K562 (cell line): ENCODE measurements at regions not wholly inside any gene's neighbourhood (a gene's known extent, or its start where the extent isn't known, plus 50 kb on each side); places are given as distances from the start of the nearest gene placed in this dataset.

ENCODE experiments used
- ATAC-seq: fragments of 200-7000 bp; cut with Tn5 transposase; 3 replicates; pipeline ENCODE4 v1.9.1; 2020; ENCODE audit warnings: moderate library complexity
- BruUV-seq: library from RNA; stranded (reverse); fragments of 400-500 nt; replicated peaks from 2 replicates; lab custom pipeline; 2021; lab: Mats Ljungman, UMichigan
- CTCF ChIA-PET: fragments of 300-600 bp; formaldehyde crosslinking; extraction: SDS; loops from one replicate; lab custom pipeline; 2021; ENCODE audit warnings: low intra/inter-chr PET ratio; lab: Yijun Ruan, JAX
- POLR2A ChIA-PET: fragments of 300-600, 350-650 bp; sonication (Branson Sonifier 250); formaldehyde crosslinking; extraction: SDS; loops from one replicate; lab custom pipeline; 2021; ENCODE audit warnings: antibody characterized with exemption, inconsistent platforms; lab: Yijun Ruan, JAX
- DNase-seq, 4 experiments: peaks; one replicate each; pipeline versions ENCODE4 v3.0.0 to v3.0.0-alpha.2; 2011 to 2018; ENCODE audit warnings: low spot score in 3 of 4, mixed read lengths in 3 of 4; ENCODE audit errors: extremely low read depth in 1 of 4
- FAIRE-seq: peaks from 2 replicates; lab custom pipeline; 2011; peaks lifted over from hg19 to GRCh38; lab: Jason Lieb, UNC
- H2AFZ ChIP-seq: 2 replicates; pipeline ENCODE4 v1.6.0; 2011; ENCODE audit warnings: low read depth, low read length, control low read depth, inconsistent platforms
- H3K27ac ChIP-seq: fragments of 200-600 bp; 3 replicates; pipeline ENCODE4 v1.8.0; 2011; ENCODE audit warnings: low read depth, mild to moderate bottlenecking, control low read depth, inconsistent platforms, low read length, moderate library complexity, mixed read lengths; ENCODE audit errors: extremely low read depth
- H3K27me3 ChIP-seq, 2 experiments: fragments of 300-600 bp in 1 of 2; 2 replicates in 1 of 2; 3 replicates in 1 of 2; pipeline versions ENCODE4 v1.6.0 to v1.8.0; 2011; ENCODE audit warnings: inconsistent platforms in 2 of 2, low read length in 2 of 2, mild to moderate bottlenecking in 1 of 2, mixed read lengths in 1 of 2, moderate library complexity in 1 of 2; ENCODE audit not compliant: control insufficient read depth in 2 of 2, insufficient read depth in 2 of 2
- H3K36me3 ChIP-seq: fragments of 300-600 bp; 3 replicates; pipeline ENCODE4 v1.8.0; 2011; ENCODE audit warnings: mild to moderate bottlenecking, low read length, inconsistent platforms; ENCODE audit not compliant: control insufficient read depth, insufficient read depth
- H3K4me1 ChIP-seq, 2 experiments: fragments of 200-600 bp in 1 of 2; replicated peaks in 1 of 2; 2 replicates in 1 of 2; 3 replicates in 1 of 2; pipeline versions ENCODE4 v1.5.1 to v1.8.0; 2011; ENCODE audit warnings: inconsistent platforms in 2 of 2, low read length in 2 of 2, mild to moderate bottlenecking in 1 of 2, mixed read lengths in 1 of 2, moderate library complexity in 1 of 2; ENCODE audit not compliant: control insufficient read depth in 2 of 2, insufficient read depth in 2 of 2
- H3K4me2 ChIP-seq: 2 replicates; pipeline ENCODE4 v1.6.1; 2011; ENCODE audit warnings: low read length, control low read depth, inconsistent platforms, mixed read lengths; ENCODE audit not compliant: insufficient read depth
- H3K4me3 ChIP-seq: fragments of 200-600 bp; sonication (generic), shearing (Covaris generic); 2 replicates; pipeline ENCODE4 v1.5.1; 2016; ENCODE audit warnings: control low read depth, inconsistent platforms
- H3K79me2 ChIP-seq: fragments of 200-600 bp; 3 replicates; pipeline ENCODE4 v1.8.0; 2011; ENCODE audit warnings: low read length, inconsistent platforms; ENCODE audit not compliant: control insufficient read depth, insufficient read depth
- H3K9ac ChIP-seq, 2 experiments: 2 replicates each; pipeline versions ENCODE4 v1.6.0 to v1.6.1; 2011; ENCODE audit warnings: low read depth in 2 of 2, low read length in 2 of 2, control low read depth in 1 of 2, inconsistent platforms in 1 of 2, mild to moderate bottlenecking in 1 of 2, mixed read lengths in 1 of 2; ENCODE audit not compliant: insufficient read depth in 1 of 2
- H3K9me1 ChIP-seq: one replicate; pipeline ENCODE4 v1.6.0; 2011; ENCODE audit warnings: inconsistent platforms, mild to moderate bottlenecking, low read length, moderate library complexity; ENCODE audit not compliant: control insufficient read depth, insufficient read depth
- H3K9me3 ChIP-seq: replicated peaks from 2 replicates; pipeline ENCODE4 v1.5.1; 2011; ENCODE audit warnings: low read depth, low read length, inconsistent platforms; ENCODE audit not compliant: control insufficient read depth, insufficient read depth
- H4K20me1 ChIP-seq: replicated peaks from 2 replicates; pipeline ENCODE4 v1.6.1; 2011; ENCODE audit warnings: low read length, inconsistent platforms, mixed read lengths; ENCODE audit not compliant: control insufficient read depth, insufficient read depth
- CGGBP1 ChIP-seq: fragments of 250-450 bp; sonication (Bioruptor Pico); IDR thresholded peaks from 2 replicates; pipeline ENCODE4 v1.9.0; 2021; ENCODE audit warnings: mild to moderate bottlenecking
- FOXA3 ChIP-seq, 2 experiments: fragments of 450-650 bp in 1 of 2; sonication (generic) in 1 of 2; formaldehyde crosslinking; IDR thresholded peaks in 1 of 2; conservative IDR thresholded peaks in 1 of 2; 2 replicates each; pipeline versions ENCODE4 v1.4.0 to v1.8.0; 2020 to 2022; ENCODE audit warnings: mild to moderate bottlenecking in 2 of 2, missing genetic modification reagents in 1 of 2
- FOXK1 ChIP-seq: sonication (generic); formaldehyde crosslinking; IDR thresholded peaks from 2 replicates; pipeline ENCODE4 v1.8.0; 2022; ENCODE audit warnings: missing genetic modification reagents, mild to moderate bottlenecking, borderline replicate concordance
- HDAC6 ChIP-seq: IDR thresholded peaks from 2 replicates; pipeline ENCODE4 v1.6.1; 2012; ENCODE audit warnings: low read depth, mild to moderate bottlenecking, control low read depth, inconsistent platforms, low read length, moderate library complexity
- HNRNPH1 ChIP-seq: fragments of 200-400 bp; formaldehyde crosslinking; optimal IDR thresholded peaks from 2 replicates; pipeline ENCODE3; 2017; ENCODE audit warnings: low read depth, mild to moderate bottlenecking, low read length, moderate library complexity
- JUN ChIP-seq, 2 experiments: sonication (generic) in 1 of 2; formaldehyde crosslinking in 1 of 2; IDR thresholded peaks; 2 replicates each; pipeline versions ENCODE4 v1.6.1 to v1.8.0; 2012 to 2022; ENCODE audit warnings: borderline replicate concordance in 2 of 2, mild to moderate bottlenecking in 2 of 2, improper control_type of control experiment in 1 of 2, low read depth in 1 of 2, low read length in 1 of 2, missing genetic modification reagents in 1 of 2
- SIN3A ChIP-seq, 2 experiments: fragments of 150-350 bp in 1 of 2; IDR thresholded peaks; 2 replicates each; pipeline ENCODE4 v1.6.1; 2011 to 2016; ENCODE audit warnings: borderline replicate concordance in 2 of 2, low read depth in 2 of 2, low read length in 2 of 2, mild to moderate bottlenecking in 2 of 2, moderate library complexity in 2 of 2; ENCODE audit not compliant: control insufficient read depth in 1 of 2
- TSC22D4 ChIP-seq: fragments of 450-650 bp; IDR thresholded peaks from 2 replicates; pipeline ENCODE4 v1.6.1; 2016; ENCODE audit warnings: missing genetic modification characterization, missing biosample characterization, control low read depth
- ZNF23 ChIP-seq: fragments of 250-450 bp; sonication (Bioruptor Pico); IDR thresholded peaks from 2 replicates; pipeline ENCODE4 v1.4.0; 2020; ENCODE audit warnings: mild to moderate bottlenecking
- ZNF699 ChIP-seq: fragments of 250-450 bp; sonication (Bioruptor Pico); IDR thresholded peaks from 2 replicates; pipeline ENCODE4 v1.8.0; 2021; ENCODE audit warnings: mild to moderate bottlenecking, moderate library complexity; ENCODE audit not compliant: insufficient replicate concordance
- WGBS: fragments of 100-300 bp; shearing (Covaris generic); methylation state at CpG from one replicate; pipeline ENCODE4 v1.1.6; 2016; ENCODE audit warnings: low coverage, mixed read lengths; ENCODE audit not compliant: insufficient coverage; ENCODE audit errors: missing lambda C conversion rate; 5-methylcytosine and 5-hydroxymethylcytosine counted together
- in situ Hi-C: fragments of 300-500 bp; cut with MboI; formaldehyde crosslinking; loops from 4 replicates; pipeline ENCODE4 v1.15.0; 2018; ENCODE audit warnings: inconsistent platforms, mixed read lengths
- intact Hi-C: fragments of 100-400 bp; cut with micrococcal nuclease; formaldehyde crosslinking; loops from 2 replicates; pipeline ENCODE4 v1.14.2; 2022

GRCh38 chr11:93939084-93939760, 81.9 kb upstream of the HEPHL1 start:
- Histone ChIP-seq H3K4me2 (no peak overlapping the region), H3K9me1 (no peaks in the 10 kb centered on the region), H3K79me2 (no peaks in the 10 kb centered on the region), H3K4me3 (no peak overlapping the region), H3K9me3 (no peaks in the 10 kb centered on the region), H3K27ac (no peak overlapping the region), H3K36me3 (no peaks in the 10 kb centered on the region), H2AFZ (no peak overlapping the region), H3K4me1 (no peaks in the 10 kb centered on the region), H4K20me1 (no peaks in the 10 kb centered on the region), H3K27me3 (peaks cover 0 to 5% of the 10 kb centered on the region in 2 experiments; a peak in 3 of 5 replicates), H3K9ac (no peak overlapping the region)
- CTCF ChIA-PET = no interaction called here
- BruUV-seq = no TSS peak
- no peak for DNase-seq
- POLR2A ChIA-PET = interaction anchor here (0.6 kb wide), 1 partner anchor 299 kb away, joined by 3 read pairs; no protein-coding TSS in a partner anchor
- no peak for FAIRE-seq
- in situ Hi-C loops = no loop called here
- TF ChIP-seq TSC22D4 (no peak), ZNF23 (no peak), JUN (IDR thresholded peaks at IDR 0.05; ENCODE audit: borderline replicate concordance, low read depth, low read length) (no peak), JUN (CRISPR knock-in tag; IDR thresholded peaks at IDR 0.05; ENCODE audit: borderline replicate concordance) (no peak), ZNF699 (CRISPR knock-in tag) (no peak), CGGBP1 (no peak), HNRNPH1 (no peak), SIN3A (IDR thresholded peaks at IDR 0.05; ENCODE audit: borderline replicate concordance in 2 of 2, control insufficient read depth in 1 of 2, low read depth in 2 of 2, low read length in 2 of 2) (no peak), FOXA3 (CRISPR knock-in tag; conservative IDR thresholded peaks at IDR 0.05 in 1 of 2, IDR thresholded peaks at IDR 0.05 in 1 of 2) (no peak), FOXK1 (no peak), HDAC6 (no peak)
- no peak for ATAC-seq
- intact Hi-C loops = no loop called here
- WGBS = 0% methylated on average over 5 of the region's 5 CpGs
